ENCODE measurements at regions not wholly inside any gene's neighbourhood (a gene's known extent, or its start where the extent isn't known, plus 50 kb on each side); places are given as distances from the start of the nearest gene placed in this dataset.

GRCh38 chr4:185916231-185916630, 104.2 kb upstream of the SORBS2 start:
- TF ChIP-seq CTCF (conservative IDR thresholded peaks at IDR 0.05 in 1 of 2, IDR thresholded peaks at IDR 0.05 in 1 of 2; ENCODE audit: low read depth in 1 of 2, low read length in 2 of 2), result no peak
- TF ChIP-seq EZH2 (IDR thresholded peaks at IDR 0.05; ENCODE audit: low read length, missing control alignments), result no peak

Measured in fibroblast of lung (primary cell).